Dermis blood vessel endothelial cell (primary cell): ENCODE measurements at regions not wholly inside any gene's neighbourhood (a gene's known extent, or its start where the extent isn't known, plus 50 kb on each side); places are given as distances from the start of the nearest gene placed in this dataset.
"Not testable (repeated sequence)": the region's sequence is repeated elsewhere in the genome, so short reads cannot be mapped to it uniquely, and the experiment has no call there.

Experiments
- DNase-seq: peaks from one replicate; pipeline ENCODE4 v3.0.0; 2010

GRCh38 chr13:84641491-84641890 lies 759.2 kb upstream of the SLITRK1 start:
- no peak for DNase-seq

GRCh38 chr13:84640691-84641090 lies 758.4 kb upstream of the SLITRK1 start:
- no peak for DNase-seq

GRCh38 chr13:84630476-84630875 lies 748.2 kb upstream of the SLITRK1 start:
- DNase-seq, result no peak

GRCh38 chr13:84616864-84617263 lies 734.6 kb upstream of the SLITRK1 start:
- DNase-seq, result no peak

- DNase-seq, result no peak
Observed at GRCh38 chr13:84609716-84610115, 727.4 kb upstream of the SLITRK1 start.

- no peak for DNase-seq
Observed at GRCh38 chr13:84607261-84608013, 725.2 kb upstream of the SLITRK1 start.

GRCh38 chr13:84606616-84607015 lies 724.3 kb upstream of the SLITRK1 start:
- DNase-seq, result no peak

- DNase-seq, result no peak
Observed at GRCh38 chr13:84605927-84606326, 723.7 kb upstream of the SLITRK1 start.

GRCh38 chr13:84591444-84591843 lies 709.2 kb upstream of the SLITRK1 start:
- DNase-seq, result no peak

- no peak for DNase-seq
Observed at GRCh38 chr13:84590663-84591062, 708.4 kb upstream of the SLITRK1 start.

GRCh38 chr13:84588023-84588422 lies 705.7 kb upstream of the SLITRK1 start:
- no peak for DNase-seq

- not testable (repeated sequence) for DNase-seq
Observed at GRCh38 chr13:84579901-84580300, 697.6 kb upstream of the SLITRK1 start.

- DNase-seq, result no peak
Observed at GRCh38 chr13:84574851-84575250, 692.6 kb upstream of the SLITRK1 start.

GRCh38 chr13:84571264-84571663 lies 689.0 kb upstream of the SLITRK1 start:
- no peak for DNase-seq

GRCh38 chr13:84570831-84571230 lies 688.6 kb upstream of the SLITRK1 start:
- no peak for DNase-seq

- DNase-seq, result no peak
Observed at GRCh38 chr13:84569366-84569765, 687.1 kb upstream of the SLITRK1 start.

GRCh38 chr13:84567848-84568247 lies 685.6 kb upstream of the SLITRK1 start:
- no peak for DNase-seq

- DNase-seq, result no peak
Observed at GRCh38 chr13:84566780-84567179, 684.5 kb upstream of the SLITRK1 start.

GRCh38 chr13:84563611-84564010 lies 681.3 kb upstream of the SLITRK1 start:
- DNase-seq, result no peak

GRCh38 chr13:84553227-84553626 lies 671.0 kb upstream of the SLITRK1 start:
- no peak for DNase-seq

GRCh38 chr13:84543962-84544361 lies 661.7 kb upstream of the SLITRK1 start:
- DNase-seq, result no peak

GRCh38 chr13:84542348-84542747 lies 660.1 kb upstream of the SLITRK1 start:
- no peak for DNase-seq

GRCh38 chr13:84536906-84537305 lies 654.6 kb upstream of the SLITRK1 start:
- no peak for DNase-seq

GRCh38 chr13:84528408-84529070 lies 646.3 kb upstream of the SLITRK1 start:
- no peak for DNase-seq
